Gastroesophageal sphincter (tissue), 3 donors: ENCODE measurements at regions not wholly inside any gene's neighbourhood (a gene's known extent, or its start where the extent isn't known, plus 50 kb on each side); places are given as distances from the start of the nearest gene placed in this dataset.

Experiments used
- CTCF ChIP-seq, 4 experiments: fragments of 200-600 bp in 2 of 4; fragments of 450-650 bp in 2 of 4; sonication (generic) in 1 of 4; IDR thresholded peaks; one replicate each; pipeline ENCODE4 v1.5.1; 2017 to 2019; ENCODE audit warnings: antibody characterized with exemption in 4 of 4, mild to moderate bottlenecking in 2 of 4, moderate library complexity in 2 of 4
- EP300 ChIP-seq: sonication (generic); formaldehyde crosslinking; IDR thresholded peaks from one replicate; pipeline ENCODE4 v1.6.1; 2017; ENCODE audit warnings: antibody characterized with exemption, mild to moderate bottlenecking
- POLR2A ChIP-seq, 2 donors: fragments of 450-650 bp; IDR thresholded peaks; one replicate each; pipeline ENCODE4 v1.6.1; 2017; ENCODE audit warnings: antibody characterized with exemption in 2 of 2, mild to moderate bottlenecking in 2 of 2, moderate library complexity in 1 of 2

- TF ChIP-seq CTCF (IDR thresholded peaks at IDR 0.05) (no peak), EP300 (no peak), POLR2A (IDR thresholded peaks at IDR 0.05) (no peak)
Measured at GRCh38 chr18:39958876-39959275, 1996.2 kb upstream of the PIK3C3 start.
